BJ (cell line): ENCODE measurements at regions not wholly inside any gene's neighbourhood (a gene's known extent, or its start where the extent isn't known, plus 50 kb on each side); places are given as distances from the start of the nearest gene placed in this dataset.

Experiments
- CTCF ChIA-PET: fragments of 350-600 bp; formaldehyde crosslinking; extraction: SDS; loops from one replicate; lab custom pipeline; 2021; ENCODE audit warnings: antibody characterized with exemption, inconsistent platforms; lab: Yijun Ruan, JAX
- POLR2A ChIA-PET: fragments of 300-600 bp; sonication (Branson Sonifier 250); formaldehyde crosslinking; extraction: SDS; loops from one replicate; lab custom pipeline; 2021; ENCODE audit warnings: antibody characterized with exemption; lab: Charles Lee
- DNase-seq: peaks from one replicate; pipeline ENCODE4 v3.0.0-alpha.2; 2011; ENCODE audit warnings: low read depth
- H3K27me3 ChIP-seq: 2 replicates; pipeline ENCODE4 v1.6.0; 2011; ENCODE audit warnings: low read length; ENCODE audit not compliant: control insufficient read depth, insufficient read depth
- H3K36me3 ChIP-seq: 2 replicates; pipeline ENCODE4 v1.5.1; 2011; ENCODE audit warnings: low read length; ENCODE audit not compliant: control insufficient read depth, insufficient read depth
- H3K4me3 ChIP-seq: 2 replicates; pipeline ENCODE4 v1.5.1; 2011; ENCODE audit warnings: low read depth, mild to moderate bottlenecking, control low read depth, low read length
- TF ChIP-seq, protein P1 (sequence below): IDR thresholded peaks from 2 replicates; pipeline ENCODE4 v1.5.1; 2011; ENCODE audit warnings: low read depth, mild to moderate bottlenecking, control low read depth, inconsistent platforms, low read length, moderate library complexity; ENCODE audit not compliant: insufficient read depth

DNA sequence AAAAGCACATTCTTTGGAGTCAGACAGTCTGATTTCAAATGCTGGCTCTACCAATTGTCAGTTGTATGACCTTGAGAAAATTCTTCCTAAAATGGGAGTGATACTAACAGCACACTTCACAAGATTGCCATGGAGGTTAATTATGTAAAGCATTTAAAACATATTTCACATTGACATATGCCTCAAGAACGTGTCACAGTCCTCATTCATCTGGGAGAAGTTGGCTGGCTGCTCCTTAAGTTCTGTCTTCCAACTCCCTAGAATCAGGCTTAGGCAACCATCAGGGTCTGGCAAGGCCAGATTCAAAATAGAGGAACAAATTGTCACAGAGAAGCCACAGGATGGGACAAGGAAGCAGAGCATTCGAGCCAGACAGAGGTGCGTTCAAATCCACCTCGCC, 228.0 kb upstream of the RND3 start:
- TF ChIP-seq, protein P1, sequence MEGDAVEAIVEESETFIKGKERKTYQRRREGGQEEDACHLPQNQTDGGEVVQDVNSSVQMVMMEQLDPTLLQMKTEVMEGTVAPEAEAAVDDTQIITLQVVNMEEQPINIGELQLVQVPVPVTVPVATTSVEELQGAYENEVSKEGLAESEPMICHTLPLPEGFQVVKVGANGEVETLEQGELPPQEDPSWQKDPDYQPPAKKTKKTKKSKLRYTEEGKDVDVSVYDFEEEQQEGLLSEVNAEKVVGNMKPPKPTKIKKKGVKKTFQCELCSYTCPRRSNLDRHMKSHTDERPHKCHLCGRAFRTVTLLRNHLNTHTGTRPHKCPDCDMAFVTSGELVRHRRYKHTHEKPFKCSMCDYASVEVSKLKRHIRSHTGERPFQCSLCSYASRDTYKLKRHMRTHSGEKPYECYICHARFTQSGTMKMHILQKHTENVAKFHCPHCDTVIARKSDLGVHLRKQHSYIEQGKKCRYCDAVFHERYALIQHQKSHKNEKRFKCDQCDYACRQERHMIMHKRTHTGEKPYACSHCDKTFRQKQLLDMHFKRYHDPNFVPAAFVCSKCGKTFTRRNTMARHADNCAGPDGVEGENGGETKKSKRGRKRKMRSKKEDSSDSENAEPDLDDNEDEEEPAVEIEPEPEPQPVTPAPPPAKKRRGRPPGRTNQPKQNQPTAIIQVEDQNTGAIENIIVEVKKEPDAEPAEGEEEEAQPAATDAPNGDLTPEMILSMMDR = no peak
- POLR2A ChIA-PET = no interaction called here
- CTCF ChIA-PET = interaction anchor here (0.5 kb wide), 1 partner anchor 199 kb away, joined by 3 read pairs; no protein-coding TSS in a partner anchor
- Histone ChIP-seq H3K36me3 (no peaks in the 10 kb centered on the region), H3K4me3 (no peak overlapping the region), H3K27me3 (no peaks in the 10 kb centered on the region)
- no peak for DNase-seq

- TF ChIP-seq, protein P1 = no peak
- Histone ChIP-seq H3K36me3 (no peaks in the 10 kb centered on the region), H3K27me3 (no peaks in the 10 kb centered on the region), H3K4me3 (no peak overlapping the region)
- CTCF ChIA-PET = no interaction called here
- DNase-seq = no peak
- POLR2A ChIA-PET = interaction anchor here (0.6 kb wide), 1 partner anchor 230 kb away, joined by 3 read pairs; no protein-coding TSS in a partner anchor
These were observed 223.4 kb upstream of the RND3 start for GRCh38 chr2:150710916-150711315.

DNA sequence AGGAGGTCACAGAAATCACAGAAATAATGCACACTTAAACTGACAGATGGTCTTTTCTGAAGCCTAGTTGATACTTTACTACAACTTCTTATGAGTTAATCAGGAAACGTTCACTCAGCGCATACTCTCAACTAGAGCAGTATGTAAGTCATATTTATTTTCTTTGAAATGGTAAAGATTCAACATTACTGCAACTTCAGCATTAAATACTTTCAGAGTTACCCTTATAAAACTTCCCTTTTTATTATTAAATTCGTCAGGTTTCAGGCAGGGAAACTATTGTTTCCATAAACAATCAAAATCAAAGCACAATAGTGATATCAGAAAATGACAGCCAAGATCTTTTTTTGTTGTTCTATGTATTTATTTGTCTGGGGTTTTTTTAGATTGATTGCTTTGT, 222.6 kb upstream of the RND3 start:
- ChIA-PET CTCF (no interaction called here), POLR2A (interaction anchor here (0.6 kb wide), 1 partner anchor 229 kb away, joined by 3 read pairs; no protein-coding TSS in a partner anchor)
- H3K36me3 ChIP-seq = no peaks in the 10 kb centered on the region
- H3K4me3 ChIP-seq = no peak overlapping the region
- no peak for DNase-seq
- H3K27me3 ChIP-seq = no peaks in the 10 kb centered on the region
- TF ChIP-seq, protein P1 = no peak

- DNase-seq = no peak
- POLR2A ChIA-PET = interaction anchor here (0.6 kb wide), 1 partner anchor 81 kb away, joined by 4 read pairs; no protein-coding TSS in a partner anchor
- no peaks in the 10 kb centered on the region for H3K27me3 ChIP-seq
- H3K4me3 ChIP-seq = no peak overlapping the region
- H3K36me3 ChIP-seq = no peaks in the 10 kb centered on the region
- CTCF ChIA-PET = no interaction called here
- TF ChIP-seq, protein P1 = no peak
These were observed 219.1 kb upstream of the RND3 start for GRCh38 chr2:150706561-150706960.

DNA sequence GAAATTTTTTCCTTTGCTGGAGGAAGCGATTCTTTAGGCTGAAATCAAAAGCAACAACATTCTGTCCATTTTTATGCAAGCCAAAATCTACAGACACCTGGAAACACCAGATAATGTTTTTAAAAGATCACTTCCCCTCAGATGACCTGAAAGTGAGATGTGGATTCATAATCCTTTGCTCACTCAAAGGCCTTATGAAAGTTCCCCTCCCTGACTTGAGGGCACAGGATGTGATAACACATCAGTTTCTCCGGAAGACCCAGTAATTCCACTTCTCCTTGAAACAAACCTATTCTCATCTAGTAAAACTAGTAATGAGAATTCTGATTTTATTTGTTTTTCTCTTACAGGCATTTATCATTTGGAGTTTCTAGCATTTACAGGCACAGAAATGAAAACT, 218.3 kb upstream of the RND3 start:
- TF ChIP-seq, protein P1 = no peak
- DNase-seq = no peak
- Histone ChIP-seq H3K36me3 (no peaks in the 10 kb centered on the region), H3K4me3 (no peak overlapping the region), H3K27me3 (no peaks in the 10 kb centered on the region)
- ChIA-PET POLR2A (no interaction called here), CTCF (interaction anchor here (1.0 kb wide), 1 partner anchor 9 kb away, joined by 3 read pairs; no protein-coding TSS in a partner anchor)
